T1000 (cell line): ENCODE measurements at regions not wholly inside any gene's neighbourhood (a gene's known extent, or its start where the extent isn't known, plus 50 kb on each side); places are given as distances from the start of the nearest gene placed in this dataset.
"Not testable (repeated sequence)": the region's sequence is repeated elsewhere in the genome, so short reads cannot be mapped to it uniquely, and the experiment has no call there.

Source experiments
- DNase-seq: peaks from one replicate; lab custom pipeline; 2025; ENCODE audit warnings: mixed read lengths; lab: John Stamatoyannopoulos, UW

- no peak for DNase-seq
Observed at GRCh38 chr6:137709424-137710236, 157.4 kb upstream of the TNFAIP3 start.

- DNase-seq, result no peak
Observed at GRCh38 chr6:137711972-137712371, 155.1 kb upstream of the TNFAIP3 start.

GRCh38 chr6:137712587-137712986, 154.5 kb upstream of the TNFAIP3 start:
- no peak for DNase-seq

- no peak for DNase-seq
Observed at GRCh38 chr6:137715589-137716045, 151.4 kb upstream of the TNFAIP3 start.

GRCh38 chr6:137717074-137718073, 149.7 kb upstream of the TNFAIP3 start:
- no peak for DNase-seq

- not testable (repeated sequence) for DNase-seq
Observed at GRCh38 chr6:137718903-137719302, 148.2 kb upstream of the TNFAIP3 start.

- no peak for DNase-seq
Observed at GRCh38 chr6:137722749-137723272, 144.2 kb upstream of the TNFAIP3 start.

GRCh38 chr6:137723273-137724017, 143.6 kb upstream of the TNFAIP3 start:
- DNase-seq, result no peak

- DNase-seq, result no peak
Observed at GRCh38 chr6:137724018-137724403, 143.0 kb upstream of the TNFAIP3 start.

GRCh38 chr6:137724495-137725211, 142.4 kb upstream of the TNFAIP3 start:
- DNase-seq, result no peak

- DNase-seq, result no peak
Observed at GRCh38 chr6:137725949-137726348, 141.1 kb upstream of the TNFAIP3 start.

- DNase-seq, result no peak
Observed at GRCh38 chr6:137726582-137726981, 140.5 kb upstream of the TNFAIP3 start.

GRCh38 chr6:137727216-137727765, 139.8 kb upstream of the TNFAIP3 start:
- DNase-seq, result no peak

- DNase-seq, result peak; percentile 24
Observed at GRCh38 chr6:137728386-137729349, 138.4 kb upstream of the TNFAIP3 start.

GRCh38 chr6:137729866-137730629, 137.0 kb upstream of the TNFAIP3 start:
- no peak for DNase-seq

GRCh38 chr6:137731600-137731959, 135.5 kb upstream of the TNFAIP3 start:
- DNase-seq, result no peak

- no peak for DNase-seq
Observed at GRCh38 chr6:137731960-137732616, 135.0 kb upstream of the TNFAIP3 start.

- no peak for DNase-seq
Observed at GRCh38 chr6:137733372-137733771, 133.7 kb upstream of the TNFAIP3 start.
